ENCODE measurements at regions not wholly inside any gene's neighbourhood (a gene's known extent, or its start where the extent isn't known, plus 50 kb on each side); places are given as distances from the start of the nearest gene placed in this dataset.

DNA sequence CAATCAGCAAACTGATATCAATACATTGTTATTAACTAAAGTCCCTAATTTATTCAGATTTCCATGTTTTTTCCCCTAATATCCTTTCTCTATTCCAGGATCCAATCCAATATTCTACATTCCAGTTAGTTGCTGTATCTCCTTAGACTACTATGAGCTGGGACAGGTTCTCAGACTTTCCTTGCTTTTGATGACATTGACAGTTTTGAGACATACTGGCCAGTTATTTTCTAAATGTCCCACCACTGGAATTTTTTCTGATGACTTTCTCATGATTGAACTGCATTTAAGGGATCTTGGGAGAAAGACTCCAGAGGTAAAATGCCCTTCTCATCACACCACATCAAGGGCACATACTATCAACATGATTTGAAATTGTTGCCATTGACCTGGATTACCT lies 177.1 kb upstream of the MAF start:
- Histone ChIP-seq H3K27me3 (replicated peaks in 1 of 4; ENCODE audit: control extremely low read depth in 1 of 4, control insufficient read depth in 3 of 4, insufficient read depth in 4 of 4, low read length in 3 of 4) (no peaks in the 10 kb centered on the region), H3K27ac (ENCODE audit: low read length in 2 of 2) (no peak overlapping the region), H3K9ac (ENCODE audit: low read length) (no peak overlapping the region), H3K79me2 (ENCODE audit: control insufficient read depth, insufficient read depth, low read length) (no peaks in the 10 kb centered on the region), H4K20me1 (ENCODE audit: control insufficient read depth, insufficient read depth, low read length, poor library complexity, severe bottlenecking) (no peaks in the 10 kb centered on the region), H3K9me3 (ENCODE audit: control extremely low read depth in 1 of 3, control insufficient read depth in 2 of 3, insufficient read depth in 1 of 3, low read length in 2 of 3) (no peaks in the 10 kb centered on the region), H3K4me1 (ENCODE audit: control insufficient read depth in 2 of 2, insufficient read depth in 2 of 2, low read length in 2 of 2) (no peaks in the 10 kb centered on the region), H3K4me3 (ENCODE audit: control extremely low read depth in 1 of 5, extremely low read depth in 1 of 5, insufficient read depth in 1 of 5, low read depth in 2 of 5, low read length in 4 of 5) (no peak overlapping the region), H3K4me2 (replicated peaks; ENCODE audit: low read depth, low read length, poor library complexity, severe bottlenecking) (no peak overlapping the region), H2AFZ (ENCODE audit: insufficient read depth, low read depth, low read length, poor library complexity, severe bottlenecking) (no peak overlapping the region), H3K36me3 (replicated peaks in 1 of 2; ENCODE audit: control extremely low read depth in 1 of 2, control insufficient read depth in 1 of 2, extremely low read depth in 1 of 2, insufficient read depth in 2 of 2, low read length in 1 of 2) (no peaks in the 10 kb centered on the region)
- ChIA-PET POLR2A (no interaction called here), CTCF (no interaction called here)
- no peak for ATAC-seq (ENCODE audit: low read depth)
- no peak for DNase-seq
- H3K9me3 Mint-ChIP-seq (ENCODE audit: insufficient read depth), result no peaks in the 10 kb centered on the region
- peaks cover 18% of the 10 kb centered on the region for H3K27me3 Mint-ChIP-seq
- TF ChIP-seq, protein P1, sequence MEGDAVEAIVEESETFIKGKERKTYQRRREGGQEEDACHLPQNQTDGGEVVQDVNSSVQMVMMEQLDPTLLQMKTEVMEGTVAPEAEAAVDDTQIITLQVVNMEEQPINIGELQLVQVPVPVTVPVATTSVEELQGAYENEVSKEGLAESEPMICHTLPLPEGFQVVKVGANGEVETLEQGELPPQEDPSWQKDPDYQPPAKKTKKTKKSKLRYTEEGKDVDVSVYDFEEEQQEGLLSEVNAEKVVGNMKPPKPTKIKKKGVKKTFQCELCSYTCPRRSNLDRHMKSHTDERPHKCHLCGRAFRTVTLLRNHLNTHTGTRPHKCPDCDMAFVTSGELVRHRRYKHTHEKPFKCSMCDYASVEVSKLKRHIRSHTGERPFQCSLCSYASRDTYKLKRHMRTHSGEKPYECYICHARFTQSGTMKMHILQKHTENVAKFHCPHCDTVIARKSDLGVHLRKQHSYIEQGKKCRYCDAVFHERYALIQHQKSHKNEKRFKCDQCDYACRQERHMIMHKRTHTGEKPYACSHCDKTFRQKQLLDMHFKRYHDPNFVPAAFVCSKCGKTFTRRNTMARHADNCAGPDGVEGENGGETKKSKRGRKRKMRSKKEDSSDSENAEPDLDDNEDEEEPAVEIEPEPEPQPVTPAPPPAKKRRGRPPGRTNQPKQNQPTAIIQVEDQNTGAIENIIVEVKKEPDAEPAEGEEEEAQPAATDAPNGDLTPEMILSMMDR (IDR thresholded peaks at IDR 0.05), result no peak
- no peak for TF ChIP-seq EZH2 (IDR thresholded peaks at IDR 0.05; ENCODE audit: borderline replicate concordance, insufficient read depth, low read depth, low read length, poor library complexity, severe bottlenecking)
- intact Hi-C loops (cut with micrococcal nuclease), result no loop called here
- H3K4me1 Mint-ChIP-seq, result no peaks in the 10 kb centered on the region
- no peak overlapping the region for H3K4me3 Mint-ChIP-seq
- no peak overlapping the region for H3K27ac Mint-ChIP-seq

DNA sequence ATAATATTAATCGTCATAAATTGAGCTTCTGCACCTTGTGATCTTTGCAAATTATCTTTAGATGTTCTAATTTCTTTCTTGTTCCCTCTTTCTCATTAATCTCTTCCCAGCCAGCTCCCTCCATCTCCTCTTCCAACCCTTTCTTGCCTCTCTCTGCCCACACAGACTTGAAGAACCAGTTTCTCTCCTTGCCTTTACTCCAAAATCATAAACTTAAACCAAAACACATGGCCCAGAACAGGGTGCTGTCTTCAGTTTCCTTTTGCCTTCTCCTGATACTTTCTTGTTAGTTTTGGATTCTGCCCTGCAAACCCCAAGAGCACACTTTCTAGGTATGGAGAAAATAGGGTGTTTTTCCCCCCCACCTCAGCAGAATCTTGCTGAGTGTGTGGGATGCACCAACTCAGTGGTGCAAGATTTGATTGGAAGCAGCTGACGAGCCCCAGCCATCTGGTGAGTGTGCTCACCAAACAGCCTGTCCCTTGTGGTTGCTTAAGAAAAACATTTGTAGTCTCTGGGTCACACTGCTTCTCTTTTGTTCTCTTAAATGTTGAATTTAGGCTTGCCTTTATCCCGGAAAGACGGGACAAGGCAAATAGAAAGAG lies 175.8 kb upstream of the MAF start:
- Histone ChIP-seq H3K36me3 (replicated peaks in 1 of 2; ENCODE audit: control extremely low read depth in 1 of 2, control insufficient read depth in 1 of 2, extremely low read depth in 1 of 2, insufficient read depth in 2 of 2, low read length in 1 of 2) (no peaks in the 10 kb centered on the region), H3K4me3 (ENCODE audit: control extremely low read depth in 1 of 5, extremely low read depth in 1 of 5, insufficient read depth in 1 of 5, low read depth in 2 of 5, low read length in 4 of 5) (no peak overlapping the region), H4K20me1 (ENCODE audit: control insufficient read depth, insufficient read depth, low read length, poor library complexity, severe bottlenecking) (no peaks in the 10 kb centered on the region), H3K79me2 (ENCODE audit: control insufficient read depth, insufficient read depth, low read length) (no peaks in the 10 kb centered on the region), H3K27ac (ENCODE audit: low read length in 2 of 2) (no peak overlapping the region), H3K4me1 (ENCODE audit: control insufficient read depth in 2 of 2, insufficient read depth in 2 of 2, low read length in 2 of 2) (no peaks in the 10 kb centered on the region), H3K4me2 (replicated peaks; ENCODE audit: low read depth, low read length, poor library complexity, severe bottlenecking) (no peak overlapping the region), H3K9ac (ENCODE audit: low read length) (no peak overlapping the region), H2AFZ (ENCODE audit: insufficient read depth, low read depth, low read length, poor library complexity, severe bottlenecking) (no peak overlapping the region), H3K27me3 (replicated peaks in 1 of 4; ENCODE audit: control extremely low read depth in 1 of 4, control insufficient read depth in 3 of 4, insufficient read depth in 4 of 4, low read length in 3 of 4) (no peaks in the 10 kb centered on the region), H3K9me3 (ENCODE audit: control extremely low read depth in 1 of 3, control insufficient read depth in 2 of 3, insufficient read depth in 1 of 3, low read length in 2 of 3) (no peaks in the 10 kb centered on the region)
- CTCF ChIA-PET, result no interaction called here
- POLR2A ChIA-PET, result no interaction called here
- no peak for ATAC-seq (ENCODE audit: low read depth)
- intact Hi-C loops (cut with micrococcal nuclease), result no loop called here
- WGBS (ENCODE audit: insufficient coverage), result 63% methylated on average over 3 of the region's 4 CpGs
- H3K9me3 Mint-ChIP-seq (ENCODE audit: insufficient read depth), result no peaks in the 10 kb centered on the region
- no peak for DNase-seq
- H3K27me3 Mint-ChIP-seq, result peaks cover 27% of the 10 kb centered on the region
- TF ChIP-seq, protein P1 (IDR thresholded peaks at IDR 0.05), result no peak
- no peak for TF ChIP-seq EZH2 (IDR thresholded peaks at IDR 0.05; ENCODE audit: borderline replicate concordance, insufficient read depth, low read depth, low read length, poor library complexity, severe bottlenecking)
- H3K4me1 Mint-ChIP-seq, result no peaks in the 10 kb centered on the region
- no peak overlapping the region for H3K27ac Mint-ChIP-seq
- no peak overlapping the region for H3K4me3 Mint-ChIP-seq
